HEK293 (cell line): ENCODE measurements at regions not wholly inside any gene's neighbourhood (a gene's known extent, or its start where the extent isn't known, plus 50 kb on each side); places are given as distances from the start of the nearest gene placed in this dataset.

Experiments
- ZNF140 ChIP-seq: fragments of 450-650 bp; formaldehyde crosslinking; IDR thresholded peaks from 2 replicates; pipeline ENCODE4 v1.5.1; 2016; ENCODE audit warnings: missing biosample characterization, missing genetic modification characterization
- ZNF292 ChIP-seq: fragments of 450-650 bp; formaldehyde crosslinking; IDR thresholded peaks from 2 replicates; pipeline ENCODE4 v1.5.1; 2016; ENCODE audit warnings: low read depth, missing biosample characterization, missing genetic modification characterization, borderline replicate concordance
- ZNF473 ChIP-seq: fragments of 450-650 bp; formaldehyde crosslinking; IDR thresholded peaks from 2 replicates; pipeline ENCODE4 v1.5.1; 2017; ENCODE audit warnings: missing biosample characterization, missing genetic modification characterization
- ZNF561 ChIP-seq: fragments of 450-650 bp; IDR thresholded peaks from 2 replicates; pipeline ENCODE4 v1.5.1; 2018; ENCODE audit warnings: missing biosample characterization, missing genetic modification characterization, borderline replicate concordance
- ZNF629 ChIP-seq: fragments of 450-650 bp; formaldehyde crosslinking; IDR thresholded peaks from 2 replicates; pipeline ENCODE4 v1.5.1; 2017; ENCODE audit warnings: missing biosample characterization, missing genetic modification characterization
- ZSCAN30 ChIP-seq: fragments of 450-650 bp; IDR thresholded peaks from 2 replicates; pipeline ENCODE4 v1.5.1; 2018; ENCODE audit warnings: missing biosample characterization, mild to moderate bottlenecking, missing genetic modification characterization, moderate library complexity
- TF ChIP-seq, protein P1 (sequence below): fragments of 450-650 bp; formaldehyde crosslinking; IDR thresholded peaks from 2 replicates; pipeline ENCODE4 v1.5.1; 2016; ENCODE audit warnings: missing biosample characterization, missing genetic modification characterization
- TF ChIP-seq, protein P2 (sequence below): fragments of 450-650 bp; formaldehyde crosslinking; IDR thresholded peaks from 2 replicates; pipeline ENCODE4 v1.5.1; 2016; ENCODE audit warnings: missing biosample characterization, missing genetic modification characterization
- TF ChIP-seq, protein P3 (sequence below): fragments of 450-650 bp; formaldehyde crosslinking; IDR thresholded peaks from 2 replicates; pipeline ENCODE4 v1.5.1; 2016; ENCODE audit warnings: missing biosample characterization, missing genetic modification characterization

DNA sequence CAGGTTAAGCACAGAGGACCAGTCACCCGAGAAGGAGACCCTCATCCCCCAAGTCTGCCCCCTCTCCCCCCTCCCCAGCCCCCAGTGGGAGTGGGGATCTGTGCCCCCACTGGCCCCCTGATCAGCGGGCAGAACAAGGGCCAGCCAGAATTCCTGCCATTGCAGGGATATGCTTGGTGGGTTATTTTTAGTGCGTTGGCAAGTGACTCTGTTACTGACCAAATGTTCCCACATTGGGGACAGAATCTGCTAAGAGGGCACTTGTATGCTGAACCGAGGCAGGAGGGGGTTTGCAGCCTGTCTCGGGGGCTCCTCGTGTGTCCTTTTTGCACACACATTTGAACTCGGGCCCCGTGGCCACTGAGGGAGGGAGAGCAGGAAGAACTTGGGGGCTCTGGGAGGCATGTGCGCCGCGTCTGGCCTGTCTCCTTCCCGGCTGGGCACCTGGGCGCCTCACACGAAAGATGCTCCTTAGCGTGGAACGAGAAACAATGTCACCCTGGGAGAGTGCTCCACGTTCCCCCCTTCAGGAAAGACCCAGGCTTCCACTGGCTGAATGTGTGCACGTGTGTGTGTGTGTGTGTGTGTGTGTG is 66.4 kb upstream of the CASZ1 start:
- TF ChIP-seq ZNF561: no peak
- TF ChIP-seq, protein P1, sequence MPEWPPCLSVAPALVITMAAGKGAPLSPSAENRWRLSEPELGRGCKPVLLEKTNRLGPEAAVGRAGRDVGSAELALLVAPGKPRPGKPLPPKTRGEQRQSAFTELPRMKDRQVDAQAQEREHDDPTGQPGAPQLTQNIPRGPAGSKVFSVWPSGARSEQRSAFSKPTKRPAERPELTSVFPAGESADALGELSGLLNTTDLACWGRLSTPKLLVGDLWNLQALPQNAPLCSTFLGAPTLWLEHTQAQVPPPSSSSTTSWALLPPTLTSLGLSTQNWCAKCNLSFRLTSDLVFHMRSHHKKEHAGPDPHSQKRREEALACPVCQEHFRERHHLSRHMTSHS: no peak
- TF ChIP-seq, protein P2, sequence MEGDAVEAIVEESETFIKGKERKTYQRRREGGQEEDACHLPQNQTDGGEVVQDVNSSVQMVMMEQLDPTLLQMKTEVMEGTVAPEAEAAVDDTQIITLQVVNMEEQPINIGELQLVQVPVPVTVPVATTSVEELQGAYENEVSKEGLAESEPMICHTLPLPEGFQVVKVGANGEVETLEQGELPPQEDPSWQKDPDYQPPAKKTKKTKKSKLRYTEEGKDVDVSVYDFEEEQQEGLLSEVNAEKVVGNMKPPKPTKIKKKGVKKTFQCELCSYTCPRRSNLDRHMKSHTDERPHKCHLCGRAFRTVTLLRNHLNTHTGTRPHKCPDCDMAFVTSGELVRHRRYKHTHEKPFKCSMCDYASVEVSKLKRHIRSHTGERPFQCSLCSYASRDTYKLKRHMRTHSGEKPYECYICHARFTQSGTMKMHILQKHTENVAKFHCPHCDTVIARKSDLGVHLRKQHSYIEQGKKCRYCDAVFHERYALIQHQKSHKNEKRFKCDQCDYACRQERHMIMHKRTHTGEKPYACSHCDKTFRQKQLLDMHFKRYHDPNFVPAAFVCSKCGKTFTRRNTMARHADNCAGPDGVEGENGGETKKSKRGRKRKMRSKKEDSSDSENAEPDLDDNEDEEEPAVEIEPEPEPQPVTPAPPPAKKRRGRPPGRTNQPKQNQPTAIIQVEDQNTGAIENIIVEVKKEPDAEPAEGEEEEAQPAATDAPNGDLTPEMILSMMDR (tag by site-specific recombination): no peak
- TF ChIP-seq ZNF473 (tag by site-specific recombination): no peak
- TF ChIP-seq ZNF292: no peak
- TF ChIP-seq ZNF629 (tag by site-specific recombination): no peak
- TF ChIP-seq ZSCAN30 (tag by site-specific recombination): no peak
- no peak for TF ChIP-seq ZNF140 (tag by site-specific recombination)
- TF ChIP-seq, protein P3, sequence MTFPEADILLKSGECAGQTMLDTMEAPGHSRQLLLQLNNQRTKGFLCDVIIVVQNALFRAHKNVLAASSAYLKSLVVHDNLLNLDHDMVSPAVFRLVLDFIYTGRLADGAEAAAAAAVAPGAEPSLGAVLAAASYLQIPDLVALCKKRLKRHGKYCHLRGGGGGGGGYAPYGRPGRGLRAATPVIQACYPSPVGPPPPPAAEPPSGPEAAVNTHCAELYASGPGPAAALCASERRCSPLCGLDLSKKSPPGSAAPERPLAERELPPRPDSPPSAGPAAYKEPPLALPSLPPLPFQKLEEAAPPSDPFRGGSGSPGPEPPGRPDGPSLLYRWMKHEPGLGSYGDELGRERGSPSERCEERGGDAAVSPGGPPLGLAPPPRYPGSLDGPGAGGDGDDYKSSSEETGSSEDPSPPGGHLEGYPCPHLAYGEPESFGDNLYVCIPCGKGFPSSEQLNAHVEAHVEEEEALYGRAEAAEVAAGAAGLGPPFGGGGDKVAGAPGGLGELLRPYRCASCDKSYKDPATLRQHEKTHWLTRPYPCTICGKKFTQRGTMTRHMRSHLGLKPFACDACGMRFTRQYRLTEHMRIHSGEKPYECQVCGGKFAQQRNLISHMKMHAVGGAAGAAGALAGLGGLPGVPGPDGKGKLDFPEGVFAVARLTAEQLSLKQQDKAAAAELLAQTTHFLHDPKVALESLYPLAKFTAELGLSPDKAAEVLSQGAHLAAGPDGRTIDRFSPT (tag by site-specific recombination): no peak
